Amygdala (tissue), 56 donors: ENCODE measurements at regions not wholly inside any gene's neighbourhood (a gene's known extent, or its start where the extent isn't known, plus 50 kb on each side); places are given as distances from the start of the nearest gene placed in this dataset.
"Not testable (repeated sequence)": the region's sequence is repeated elsewhere in the genome, so short reads cannot be mapped to it uniquely, and the experiment has no call there.

Experiments used
- DNase-seq, 56 donors: peaks; one replicate each; lab custom pipeline; 2025; lab: John Stamatoyannopoulos, UW

DNA sequence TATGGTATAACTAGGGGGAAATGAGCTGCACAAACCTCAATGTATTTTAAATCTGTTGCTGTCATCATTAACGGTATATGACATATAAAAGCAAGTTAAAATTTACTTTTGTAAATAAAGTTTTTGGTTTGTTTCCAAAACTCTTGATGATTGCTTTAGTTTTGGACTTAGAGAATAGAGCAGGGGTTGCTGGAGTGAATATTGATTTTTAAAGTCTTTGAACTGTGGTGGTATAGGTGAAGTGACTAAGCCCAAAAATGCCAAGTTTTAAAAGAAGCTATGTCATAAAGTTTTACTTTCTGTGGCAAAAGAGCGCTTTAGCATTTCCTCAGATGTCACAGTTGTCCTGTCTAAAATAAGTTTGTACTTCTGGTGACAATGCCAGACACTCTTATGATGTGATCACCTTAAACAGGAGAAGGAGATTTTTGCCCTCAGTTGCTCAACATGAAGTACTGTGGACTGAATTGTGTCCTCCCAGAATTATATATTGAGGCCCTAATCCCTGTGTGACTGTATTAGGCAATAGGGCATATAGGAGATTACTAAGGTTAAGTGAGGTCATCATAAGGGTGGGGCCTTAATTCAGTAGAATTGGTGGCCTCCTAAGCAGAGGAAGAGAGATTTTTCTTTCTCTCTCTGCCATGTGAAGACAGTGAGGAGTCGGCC is 175.2 kb upstream of the PLGLB1 start:
- DNase-seq, result not testable (repeated sequence)

- not testable (repeated sequence) for DNase-seq
Measured at GRCh38 chr2:87198422-87198821, 176.8 kb upstream of the PLGLB1 start.

GRCh38 chr2:87199228-87199627 is 177.6 kb upstream of the PLGLB1 start:
- not testable (repeated sequence) for DNase-seq

DNA sequence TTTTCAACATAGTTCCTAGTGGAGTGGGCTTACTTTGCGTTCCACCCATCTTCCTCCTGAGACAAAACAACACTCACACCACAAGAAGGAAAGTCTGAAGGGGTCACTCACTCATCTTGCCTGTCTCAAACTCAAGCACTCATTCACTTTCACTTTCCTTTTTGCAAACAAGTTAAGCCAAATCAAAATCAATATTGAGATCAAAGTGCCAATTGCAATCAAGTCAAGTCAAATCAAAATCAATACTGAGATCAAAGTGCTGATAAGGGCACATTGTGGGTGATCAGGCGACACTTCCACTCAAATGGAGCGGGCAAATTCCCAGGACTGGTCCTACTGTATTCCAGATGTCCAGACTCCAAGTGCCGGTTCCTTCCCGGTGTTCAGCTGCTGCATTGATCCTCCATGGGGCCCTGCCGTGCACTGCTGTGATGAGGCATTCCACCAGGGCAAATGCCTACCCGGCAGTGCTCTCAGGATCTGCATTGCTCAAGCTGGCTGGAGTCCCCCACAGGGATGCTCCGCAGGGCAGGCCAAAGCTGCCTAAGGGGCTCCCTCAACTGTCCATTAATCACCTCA is 183.0 kb upstream of the PLGLB1 start:
- not testable (repeated sequence) for DNase-seq

- not testable (repeated sequence) for DNase-seq
Measured at GRCh38 chr2:87212938-87213337, 191.3 kb upstream of the PLGLB1 start.

DNA sequence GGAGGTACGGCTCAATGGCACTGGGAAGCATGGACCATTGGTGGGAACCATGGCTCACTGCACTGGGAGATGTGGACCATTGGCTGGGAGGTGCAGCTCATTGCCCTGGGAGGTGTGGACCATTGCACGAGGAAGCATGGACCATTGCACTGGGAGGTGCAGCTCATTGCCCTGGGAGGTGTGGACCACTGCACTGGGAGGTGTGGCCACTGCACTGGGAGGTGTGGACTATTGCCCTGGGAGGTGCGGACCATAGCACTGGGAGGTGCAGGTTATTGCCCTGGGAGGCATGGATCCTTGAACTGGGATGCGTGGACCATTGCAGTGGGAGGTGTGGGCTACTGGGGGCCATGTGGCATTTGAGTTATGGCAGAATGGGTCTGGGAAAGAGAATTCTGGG is 195.4 kb upstream of the PLGLB1 start:
- DNase-seq, result not testable (repeated sequence)

DNA sequence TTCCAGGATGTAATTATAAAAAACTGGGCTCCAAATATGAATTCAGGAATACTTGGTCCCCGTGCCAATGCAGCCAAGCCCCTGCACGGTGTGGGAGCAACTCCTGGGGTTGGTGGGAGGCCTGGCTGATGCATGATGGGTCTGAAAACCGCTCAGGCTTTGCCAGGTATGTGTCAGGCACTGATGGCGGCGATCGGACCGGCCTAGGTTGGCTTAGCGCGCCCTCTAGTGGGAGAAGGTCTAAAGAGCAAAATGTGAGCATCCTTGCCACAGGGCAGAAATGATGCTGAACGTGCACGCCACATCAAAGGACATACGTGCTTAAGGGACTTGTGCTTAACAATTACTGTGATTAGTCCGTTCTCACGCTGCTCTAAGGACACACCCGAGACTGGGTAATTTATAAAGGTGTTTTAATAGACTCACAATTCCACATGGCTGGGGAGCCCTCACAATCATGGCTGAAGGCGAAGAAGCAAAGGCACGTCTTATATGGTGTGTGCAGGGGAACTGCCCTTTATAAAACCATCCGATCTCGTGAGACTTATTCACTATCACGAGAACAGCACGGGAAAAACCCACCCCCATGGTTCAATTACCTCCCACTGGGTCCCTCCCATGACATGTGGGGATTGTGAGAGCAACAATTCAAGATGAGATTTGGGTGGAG is 196.2 kb upstream of the PLGLB1 start:
- not testable (repeated sequence) for DNase-seq

DNA sequence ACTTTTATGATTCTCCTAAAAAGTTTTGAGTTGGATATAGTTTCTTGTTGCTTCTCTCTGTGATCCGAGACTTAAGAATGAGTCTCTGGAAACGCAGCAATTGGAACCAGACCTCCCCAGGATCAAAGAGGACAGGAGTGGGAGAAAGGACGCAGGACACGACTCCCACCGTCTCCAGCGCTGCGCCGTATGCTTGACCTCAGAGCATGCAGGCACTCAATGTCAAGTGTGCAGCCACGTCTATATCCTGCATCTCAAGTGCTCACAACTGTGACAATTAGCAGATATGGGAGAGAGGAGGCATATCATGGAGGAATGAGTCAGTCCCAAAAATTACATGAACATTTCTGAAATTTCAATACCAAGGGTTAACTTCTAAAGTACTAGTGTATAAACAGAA is 199.0 kb upstream of the PLGLB1 start:
- DNase-seq, result not testable (repeated sequence)

DNA sequence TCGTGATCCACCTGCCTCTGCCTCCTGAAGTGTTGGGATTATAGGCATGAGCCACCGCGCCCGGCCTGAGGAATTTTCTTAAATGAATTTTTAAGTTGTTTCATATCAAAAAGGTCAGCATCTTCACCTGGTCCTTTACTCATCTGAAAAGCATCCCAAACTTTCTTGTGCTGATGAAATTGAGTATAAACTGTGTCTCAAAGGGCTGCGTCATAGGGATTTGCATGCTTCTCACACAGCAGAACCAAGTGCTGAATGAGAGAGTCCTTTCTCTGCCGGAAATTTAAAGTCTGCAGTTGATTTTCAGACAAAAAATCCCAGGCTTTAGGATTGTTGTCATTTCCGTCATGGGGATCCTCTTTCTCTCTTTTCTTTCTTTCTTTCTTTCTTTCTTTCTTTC is 200.5 kb upstream of the PLGLB1 start:
- not testable (repeated sequence) for DNase-seq

DNA sequence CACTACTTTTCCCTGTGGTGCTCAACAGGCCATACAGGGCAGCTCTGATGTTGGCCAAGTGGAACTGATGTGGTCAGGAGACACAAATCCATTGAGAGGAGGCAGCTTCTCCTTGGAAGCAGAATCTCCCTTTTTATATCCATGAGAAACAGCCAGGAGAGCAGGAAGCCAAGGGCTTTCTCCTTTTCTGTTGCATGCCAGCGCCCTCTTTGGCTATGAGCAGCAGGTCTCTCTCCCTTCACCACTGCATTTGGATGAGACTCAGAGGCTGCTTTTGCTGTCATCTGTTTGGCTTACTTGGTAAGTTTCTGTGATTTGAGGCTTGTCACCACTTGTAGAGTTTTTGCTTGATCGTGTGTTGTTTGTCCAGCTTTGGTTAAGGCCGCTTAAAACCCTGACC is 202.2 kb upstream of the PLGLB1 start:
- DNase-seq, result not testable (repeated sequence)

DNA sequence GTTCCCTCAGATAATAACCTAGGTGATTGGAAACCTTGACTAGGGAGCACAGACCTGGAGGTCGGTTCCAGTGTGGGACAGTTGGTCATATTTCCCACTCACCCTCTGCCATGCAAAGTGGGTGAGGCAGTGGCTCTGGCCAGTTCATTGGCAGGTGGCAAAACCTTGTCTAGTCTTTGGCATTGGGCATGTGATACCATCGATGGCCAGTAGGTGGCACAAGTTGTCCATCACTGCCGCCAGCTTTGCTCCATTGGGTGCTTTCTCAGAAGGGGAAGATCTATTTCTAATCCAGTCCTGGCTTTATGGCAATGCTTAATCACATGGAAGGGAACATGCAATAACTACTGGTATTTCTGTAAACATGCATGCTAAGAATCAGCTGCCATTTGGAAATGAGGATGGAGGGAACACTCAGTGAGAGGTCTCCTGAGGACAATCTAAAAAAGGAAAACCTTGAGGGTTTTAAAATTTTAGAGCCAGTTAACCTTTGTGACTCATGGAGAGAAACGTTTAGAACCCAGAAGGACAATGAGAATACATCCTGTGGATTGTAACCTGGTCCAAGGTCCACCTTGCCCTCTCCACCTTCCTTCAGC is 207.5 kb upstream of the PLGLB1 start:
- DNase-seq, result not testable (repeated sequence)

- not testable (repeated sequence) for DNase-seq
Measured at GRCh38 chr2:87229964-87230363, 208.3 kb upstream of the PLGLB1 start.

DNA sequence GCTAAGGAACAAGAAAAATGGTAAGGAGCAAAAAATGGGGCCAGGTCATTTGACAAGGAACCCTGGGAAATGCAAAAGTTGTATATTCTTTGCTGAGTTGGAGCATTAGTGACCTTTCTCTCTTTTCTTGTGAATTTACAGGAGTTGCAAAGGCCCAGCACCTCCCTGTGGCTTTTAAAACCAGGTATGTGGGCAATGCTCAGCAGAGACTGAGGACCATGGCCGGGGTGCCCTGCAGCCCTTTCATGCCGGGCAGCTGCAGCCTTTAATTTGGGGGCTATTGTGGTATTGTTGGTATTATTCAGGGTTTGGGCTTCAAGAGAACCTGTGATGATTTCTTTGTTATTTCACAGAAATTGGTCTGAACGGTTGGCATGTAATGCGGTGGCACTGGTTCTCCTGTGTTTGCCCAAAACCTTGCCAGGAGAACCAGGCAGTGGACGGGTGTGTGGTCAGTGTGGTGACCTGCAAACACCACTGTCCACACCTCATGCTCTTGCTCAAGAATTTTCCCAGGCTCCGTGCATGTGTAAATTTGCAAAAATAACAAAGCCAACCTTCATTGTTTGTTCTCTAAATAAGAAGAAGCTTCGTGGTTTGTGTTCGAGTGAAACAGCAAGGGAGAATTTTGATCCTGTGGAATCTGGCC is 213.8 kb upstream of the PLGLB1 start:
- not testable (repeated sequence) for DNase-seq

- DNase-seq, result not testable (repeated sequence)
Measured at GRCh38 chr2:87237570-87238336, 216.1 kb upstream of the PLGLB1 start.

GRCh38 chr2:87239558-87240215 is 218.0 kb upstream of the PLGLB1 start:
- not testable (repeated sequence) for DNase-seq

GRCh38 chr2:87246066-87246717 is 224.5 kb upstream of the PLGLB1 start:
- not testable (repeated sequence) for DNase-seq

DNA sequence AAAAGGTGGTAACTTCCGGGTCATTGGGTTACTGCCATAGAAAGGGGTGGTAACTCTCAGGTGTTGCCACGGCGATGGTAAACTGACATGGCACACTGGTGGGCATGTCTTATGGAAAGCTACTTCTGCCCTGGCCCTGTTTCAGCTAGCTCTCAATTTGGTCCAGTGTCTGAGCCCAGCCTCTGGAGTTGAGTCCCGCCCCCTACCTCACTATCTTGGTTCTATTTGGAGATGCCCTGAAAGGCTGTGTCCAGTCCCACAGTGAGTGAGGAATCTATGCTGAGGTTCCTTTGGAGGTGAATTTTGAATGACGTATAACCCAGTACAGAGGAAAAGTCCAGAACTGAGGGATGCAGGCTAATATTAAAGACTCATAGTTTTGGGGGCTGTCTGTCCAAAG is 230.4 kb upstream of the PLGLB1 start:
- not testable (repeated sequence) for DNase-seq

DNA sequence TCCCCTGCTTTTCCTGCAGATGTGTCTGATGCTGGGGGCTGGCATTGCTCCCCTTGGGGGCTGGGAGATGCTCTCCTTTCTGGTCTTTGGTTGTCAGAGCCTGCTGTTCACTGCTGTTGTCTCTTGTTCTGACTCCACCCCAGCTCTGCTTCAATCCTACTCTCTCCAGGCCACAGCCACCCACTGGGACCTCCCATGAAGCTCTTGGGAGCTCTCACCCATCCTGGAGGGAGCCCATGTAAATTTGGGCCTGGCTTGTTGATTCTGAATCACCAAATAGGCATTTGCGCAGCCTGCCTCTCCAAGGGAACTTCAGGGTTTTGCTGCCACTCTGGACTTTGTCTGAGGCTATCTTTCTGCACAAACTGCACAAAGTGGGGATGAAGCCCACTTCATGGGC is 232.9 kb upstream of the PLGLB1 start:
- not testable (repeated sequence) for DNase-seq

GRCh38 chr2:87255410-87255809 is 233.8 kb upstream of the PLGLB1 start:
- DNase-seq, result not testable (repeated sequence)
